ENCODE measurements at regions not wholly inside any gene's neighbourhood (a gene's known extent, or its start where the extent isn't known, plus 50 kb on each side); places are given as distances from the start of the nearest gene placed in this dataset.

GRCh38 chr4:28918871-28919270, 1801.3 kb upstream of the PCDH7 start:
- Histone ChIP-seq H3K36me3 (ENCODE audit: control insufficient read depth, low read length) (no peaks in the 10 kb centered on the region), H3K4me1 (ENCODE audit: control insufficient read depth, low read length) (no peaks in the 10 kb centered on the region), H3K79me2 (ENCODE audit: control insufficient read depth, low read length) (no peaks in the 10 kb centered on the region), H3K9me3 (ENCODE audit: control insufficient read depth, insufficient read depth, low read length) (no peaks in the 10 kb centered on the region), H3K4me3 (ENCODE audit: low read length) (no peak overlapping the region), H3K27me3 (ENCODE audit: control insufficient read depth, low read length) (no peaks in the 10 kb centered on the region), H4K20me1 (ENCODE audit: control insufficient read depth, insufficient read depth, low read depth, low read length) (no peaks in the 10 kb centered on the region), H3K9me2 (replicated peaks; ENCODE audit: control insufficient read depth, low read length) (no peaks in the 10 kb centered on the region), H3F3A (ENCODE audit: control insufficient read depth, insufficient read depth) (no peaks in the 10 kb centered on the region), H3K4me2 (ENCODE audit: low read length) (no peak overlapping the region), H3K27ac (ENCODE audit: low read depth, low read length) (no peak overlapping the region)
- TF ChIP-seq EZH2phosphoT487 (IDR thresholded peaks at IDR 0.05; ENCODE audit: borderline replicate concordance, low read length), result no peak
- TF ChIP-seq, protein P1, sequence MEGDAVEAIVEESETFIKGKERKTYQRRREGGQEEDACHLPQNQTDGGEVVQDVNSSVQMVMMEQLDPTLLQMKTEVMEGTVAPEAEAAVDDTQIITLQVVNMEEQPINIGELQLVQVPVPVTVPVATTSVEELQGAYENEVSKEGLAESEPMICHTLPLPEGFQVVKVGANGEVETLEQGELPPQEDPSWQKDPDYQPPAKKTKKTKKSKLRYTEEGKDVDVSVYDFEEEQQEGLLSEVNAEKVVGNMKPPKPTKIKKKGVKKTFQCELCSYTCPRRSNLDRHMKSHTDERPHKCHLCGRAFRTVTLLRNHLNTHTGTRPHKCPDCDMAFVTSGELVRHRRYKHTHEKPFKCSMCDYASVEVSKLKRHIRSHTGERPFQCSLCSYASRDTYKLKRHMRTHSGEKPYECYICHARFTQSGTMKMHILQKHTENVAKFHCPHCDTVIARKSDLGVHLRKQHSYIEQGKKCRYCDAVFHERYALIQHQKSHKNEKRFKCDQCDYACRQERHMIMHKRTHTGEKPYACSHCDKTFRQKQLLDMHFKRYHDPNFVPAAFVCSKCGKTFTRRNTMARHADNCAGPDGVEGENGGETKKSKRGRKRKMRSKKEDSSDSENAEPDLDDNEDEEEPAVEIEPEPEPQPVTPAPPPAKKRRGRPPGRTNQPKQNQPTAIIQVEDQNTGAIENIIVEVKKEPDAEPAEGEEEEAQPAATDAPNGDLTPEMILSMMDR (IDR thresholded peaks at IDR 0.05; ENCODE audit: low read depth, low read length, poor library complexity, severe bottlenecking), result no peak

DNA sequence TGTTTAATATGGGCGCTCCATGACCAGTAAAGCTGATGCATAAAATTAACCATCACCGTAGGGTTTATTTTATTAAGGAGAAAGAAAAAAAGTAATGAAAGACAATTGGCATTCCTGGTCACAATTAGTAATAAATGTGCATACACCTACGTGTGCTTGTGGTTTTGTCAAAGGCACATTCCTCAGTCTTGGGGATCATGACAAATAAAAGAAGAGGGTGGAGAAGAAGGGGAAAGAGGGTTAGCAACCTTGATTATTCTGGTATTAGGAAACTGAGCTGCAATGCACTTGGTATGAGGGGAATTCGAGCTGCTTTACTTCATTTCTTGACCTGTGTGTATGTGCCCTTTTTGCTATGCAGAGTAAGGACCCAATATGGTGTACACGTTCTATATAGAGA, 1798.3 kb upstream of the PCDH7 start:
- no peaks in the 10 kb centered on the region for H3K4me1 ChIP-seq (ENCODE audit: control insufficient read depth, low read length)
- H3K79me2 ChIP-seq (ENCODE audit: control insufficient read depth, low read length), result no peaks in the 10 kb centered on the region
- TF ChIP-seq, protein P1 (IDR thresholded peaks at IDR 0.05; ENCODE audit: low read depth, low read length, poor library complexity, severe bottlenecking), result no peak
- TF ChIP-seq EZH2phosphoT487 (IDR thresholded peaks at IDR 0.05; ENCODE audit: borderline replicate concordance, low read length), result no peak
- no peaks in the 10 kb centered on the region for H3K36me3 ChIP-seq (ENCODE audit: control insufficient read depth, low read length)
- no peaks in the 10 kb centered on the region for H3K9me2 ChIP-seq (replicated peaks; ENCODE audit: control insufficient read depth, low read length)
- no peaks in the 10 kb centered on the region for H3K27me3 ChIP-seq (ENCODE audit: control insufficient read depth, low read length)
- no peaks in the 10 kb centered on the region for H4K20me1 ChIP-seq (ENCODE audit: control insufficient read depth, insufficient read depth, low read depth, low read length)
- H3K4me3 ChIP-seq (ENCODE audit: low read length), result no peak overlapping the region
- H3K4me2 ChIP-seq (ENCODE audit: low read length), result no peak overlapping the region
- H3F3A ChIP-seq (ENCODE audit: control insufficient read depth, insufficient read depth), result no peaks in the 10 kb centered on the region
- no peaks in the 10 kb centered on the region for H3K9me3 ChIP-seq (ENCODE audit: control insufficient read depth, insufficient read depth, low read length)
- no peak overlapping the region for H3K27ac ChIP-seq (ENCODE audit: low read depth, low read length)

GRCh38 chr4:28926156-28926555, 1794.0 kb upstream of the PCDH7 start:
- no peaks in the 10 kb centered on the region for H3K36me3 ChIP-seq (ENCODE audit: control insufficient read depth, low read length)
- H3K9me3 ChIP-seq (ENCODE audit: control insufficient read depth, insufficient read depth, low read length), result no peaks in the 10 kb centered on the region
- H3K4me3 ChIP-seq (ENCODE audit: low read length), result no peak overlapping the region
- no peak overlapping the region for H3K27ac ChIP-seq (ENCODE audit: low read depth, low read length)
- no peaks in the 10 kb centered on the region for H3K4me1 ChIP-seq (ENCODE audit: control insufficient read depth, low read length)
- no peaks in the 10 kb centered on the region for H4K20me1 ChIP-seq (ENCODE audit: control insufficient read depth, insufficient read depth, low read depth, low read length)
- TF ChIP-seq, protein P1 (IDR thresholded peaks at IDR 0.05; ENCODE audit: low read depth, low read length, poor library complexity, severe bottlenecking), result no peak
- TF ChIP-seq EZH2phosphoT487 (IDR thresholded peaks at IDR 0.05; ENCODE audit: borderline replicate concordance, low read length), result no peak
- H3K9me2 ChIP-seq (replicated peaks; ENCODE audit: control insufficient read depth, low read length), result no peaks in the 10 kb centered on the region
- no peak overlapping the region for H3K4me2 ChIP-seq (ENCODE audit: low read length)
- no peaks in the 10 kb centered on the region for H3F3A ChIP-seq (ENCODE audit: control insufficient read depth, insufficient read depth)
- no peaks in the 10 kb centered on the region for H3K79me2 ChIP-seq (ENCODE audit: control insufficient read depth, low read length)
- no peaks in the 10 kb centered on the region for H3K27me3 ChIP-seq (ENCODE audit: control insufficient read depth, low read length)

DNA sequence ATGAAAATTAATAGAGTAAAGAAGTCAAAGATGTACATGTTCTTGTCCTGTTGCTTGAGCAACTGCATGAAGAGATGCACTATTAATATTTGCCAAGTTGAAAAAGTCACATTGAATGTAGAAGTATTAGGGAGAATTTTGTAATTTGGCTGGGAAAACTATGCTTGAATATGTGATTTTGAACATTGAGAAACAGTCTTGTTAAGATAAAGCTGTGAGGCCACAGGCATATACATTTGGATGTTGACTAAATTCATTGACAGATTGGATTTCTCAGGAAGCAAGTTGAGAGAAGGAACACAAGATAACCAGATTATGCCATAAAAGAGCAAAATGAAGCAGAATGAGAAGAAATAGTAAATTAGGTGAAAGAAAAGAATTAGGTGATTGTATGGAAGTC, 1777.5 kb upstream of the PCDH7 start:
- H3F3A ChIP-seq (ENCODE audit: control insufficient read depth, insufficient read depth), result no peaks in the 10 kb centered on the region
- no peaks in the 10 kb centered on the region for H3K27me3 ChIP-seq (ENCODE audit: control insufficient read depth, low read length)
- no peaks in the 10 kb centered on the region for H3K79me2 ChIP-seq (ENCODE audit: control insufficient read depth, low read length)
- H3K27ac ChIP-seq (ENCODE audit: low read depth, low read length), result no peak overlapping the region
- H3K36me3 ChIP-seq (ENCODE audit: control insufficient read depth, low read length), result no peaks in the 10 kb centered on the region
- H3K4me1 ChIP-seq (ENCODE audit: control insufficient read depth, low read length), result no peaks in the 10 kb centered on the region
- no peaks in the 10 kb centered on the region for H3K9me3 ChIP-seq (ENCODE audit: control insufficient read depth, insufficient read depth, low read length)
- no peaks in the 10 kb centered on the region for H3K9me2 ChIP-seq (replicated peaks; ENCODE audit: control insufficient read depth, low read length)
- H4K20me1 ChIP-seq (ENCODE audit: control insufficient read depth, insufficient read depth, low read depth, low read length), result no peaks in the 10 kb centered on the region
- no peak overlapping the region for H3K4me2 ChIP-seq (ENCODE audit: low read length)
- no peak for TF ChIP-seq EZH2phosphoT487 (IDR thresholded peaks at IDR 0.05; ENCODE audit: borderline replicate concordance, low read length)
- TF ChIP-seq, protein P1 (IDR thresholded peaks at IDR 0.05; ENCODE audit: low read depth, low read length, poor library complexity, severe bottlenecking), result no peak
- no peak overlapping the region for H3K4me3 ChIP-seq (ENCODE audit: low read length)

All from DOHH2 (cell line).